CD4-positive, alpha-beta T cell treated with Interleukin-2 at 100 ng/mL for 4 hours (primary cell): ENCODE measurements at regions not wholly inside any gene's neighbourhood (a gene's known extent, or its start where the extent isn't known, plus 50 kb on each side); places are given as distances from the start of the nearest gene placed in this dataset.

Experiments used
- DNase-seq: peaks from one replicate; pipeline ENCODE4 v3.0.0-alpha.2; 2020; ENCODE audit warnings: low spot score

DNA sequence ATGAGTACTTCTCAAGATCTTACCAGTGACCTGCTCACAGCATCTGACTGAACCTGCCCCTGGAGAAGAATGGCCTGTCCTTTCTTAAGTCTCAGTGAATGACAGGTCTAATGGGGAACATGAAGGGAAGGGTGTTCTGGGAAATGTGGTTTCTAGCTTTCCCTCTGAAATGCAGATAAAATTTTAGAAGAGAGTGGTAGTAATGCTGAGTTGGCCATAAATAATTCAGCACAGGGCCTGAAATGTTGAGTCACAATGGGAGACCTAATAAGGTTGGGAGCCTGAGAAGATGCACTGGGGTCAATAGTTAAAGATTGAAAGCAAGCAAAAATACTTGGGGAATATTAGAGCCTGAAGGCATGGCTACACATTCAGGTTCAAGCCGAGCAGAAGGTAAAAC lies 214.9 kb upstream of the ARHGAP24 start:
- no peak for DNase-seq

DNA sequence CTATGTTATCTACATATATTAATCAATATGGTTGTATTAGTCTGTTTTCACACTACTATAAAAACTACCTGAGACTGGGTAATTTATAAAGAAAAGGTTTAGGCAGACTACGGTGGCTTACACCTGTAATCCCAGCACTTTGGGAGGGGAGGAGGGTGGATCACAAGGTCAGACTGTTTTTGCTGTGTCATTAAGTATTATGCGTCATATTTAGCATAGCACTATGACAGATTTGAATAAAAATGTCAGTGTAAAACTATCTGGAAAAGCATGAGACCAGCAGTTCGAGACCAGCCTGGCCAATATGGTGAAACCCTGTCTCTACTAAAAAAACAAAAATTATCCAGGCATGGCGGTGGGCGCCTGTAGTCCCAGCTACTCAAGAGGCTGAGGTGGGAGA lies 209.7 kb upstream of the ARHGAP24 start:
- no peak for DNase-seq

DNA sequence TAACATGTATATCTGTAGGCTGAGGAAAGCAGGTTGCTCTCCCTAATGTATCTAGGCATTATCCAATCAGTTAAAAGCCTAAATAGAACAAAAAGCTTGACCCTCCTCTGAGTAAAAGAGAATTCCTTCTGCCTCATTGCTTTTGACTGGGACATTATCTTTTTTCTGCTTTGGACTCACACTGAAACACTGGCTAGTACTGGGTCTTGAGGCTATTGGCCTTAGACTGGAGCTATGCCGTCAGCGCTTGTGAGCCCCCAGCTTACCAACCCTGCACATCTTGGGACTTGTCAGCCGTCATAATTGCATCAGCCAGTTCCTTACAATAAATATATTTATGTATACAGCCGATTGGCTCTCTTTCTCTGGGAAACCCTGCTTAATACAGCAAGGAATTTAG lies 206.8 kb upstream of the ARHGAP24 start:
- no peak for DNase-seq

DNA sequence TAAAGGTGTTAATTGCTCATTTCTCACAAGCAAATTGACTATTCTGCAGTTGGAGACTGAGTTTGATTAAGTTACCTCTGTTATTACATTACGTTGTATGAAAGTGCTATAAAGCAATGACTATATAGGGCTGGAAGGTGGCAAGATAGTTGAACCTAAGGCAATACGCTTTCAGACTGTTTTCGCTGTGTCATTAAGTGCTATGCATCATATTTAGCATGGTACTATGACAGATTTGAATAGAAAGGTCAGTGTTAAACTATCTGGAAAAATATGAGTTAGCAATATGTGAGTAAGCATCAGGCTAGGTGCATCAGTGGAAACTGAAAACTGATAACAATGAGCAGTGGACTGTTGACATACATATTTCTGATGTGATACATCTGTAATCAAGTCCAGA lies 206.0 kb upstream of the ARHGAP24 start:
- DNase-seq: no peak

DNA sequence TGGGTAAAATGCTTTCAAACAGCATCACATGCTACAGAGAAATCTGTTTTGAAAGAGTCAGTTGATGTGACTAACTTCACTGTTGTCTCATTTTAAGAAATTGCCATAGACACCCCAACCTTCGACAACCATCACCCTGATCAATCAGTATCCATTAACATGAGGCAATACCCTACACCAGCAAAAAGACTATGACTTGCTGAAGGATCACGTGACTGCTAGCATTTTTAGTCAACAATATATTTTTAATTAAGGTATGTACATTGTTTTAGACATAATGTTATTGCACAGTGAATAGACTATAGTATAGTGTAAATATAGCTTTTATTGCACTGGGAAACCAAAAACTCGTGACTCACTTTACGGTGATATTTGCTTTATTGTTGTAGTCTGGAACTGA lies 200.0 kb upstream of the ARHGAP24 start:
- no peak for DNase-seq

DNA sequence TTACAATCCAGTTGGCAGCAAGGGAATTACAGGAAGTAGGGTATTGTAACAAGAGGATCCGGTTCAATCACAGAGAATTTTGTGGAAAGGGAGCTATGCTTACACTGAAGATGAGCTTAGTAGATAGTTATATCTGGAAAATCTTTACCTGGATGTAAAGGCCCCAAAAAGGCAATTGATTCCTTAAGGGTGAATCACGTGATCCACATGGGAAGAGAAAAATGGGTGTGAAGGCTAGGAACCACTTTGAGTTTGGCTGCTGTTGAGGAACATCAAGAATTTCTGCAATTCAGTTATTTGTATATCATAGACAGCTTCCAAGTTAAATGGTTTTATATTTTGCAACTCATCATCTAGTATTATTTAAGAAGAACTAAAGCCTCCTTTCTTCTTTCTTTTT lies 194.0 kb upstream of the ARHGAP24 start:
- no peak for DNase-seq

DNA sequence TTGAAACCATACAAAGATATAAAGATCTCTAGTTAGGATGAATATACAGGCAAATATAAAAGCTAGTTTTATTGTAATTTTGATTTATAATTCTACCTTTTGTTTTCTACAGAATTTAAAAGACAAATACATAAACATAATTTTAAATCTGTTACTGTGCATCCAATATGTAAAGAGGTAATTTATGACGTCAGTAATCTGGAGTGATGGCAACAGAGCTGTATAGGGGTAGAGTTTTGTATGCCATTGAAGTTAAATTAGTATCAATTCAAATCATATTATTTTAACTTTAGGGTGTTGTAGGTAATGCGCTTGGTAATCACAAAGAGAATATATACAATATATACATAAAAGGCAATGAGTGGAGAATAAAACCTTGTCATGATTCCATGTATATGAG lies 183.7 kb upstream of the ARHGAP24 start:
- no peak for DNase-seq

DNA sequence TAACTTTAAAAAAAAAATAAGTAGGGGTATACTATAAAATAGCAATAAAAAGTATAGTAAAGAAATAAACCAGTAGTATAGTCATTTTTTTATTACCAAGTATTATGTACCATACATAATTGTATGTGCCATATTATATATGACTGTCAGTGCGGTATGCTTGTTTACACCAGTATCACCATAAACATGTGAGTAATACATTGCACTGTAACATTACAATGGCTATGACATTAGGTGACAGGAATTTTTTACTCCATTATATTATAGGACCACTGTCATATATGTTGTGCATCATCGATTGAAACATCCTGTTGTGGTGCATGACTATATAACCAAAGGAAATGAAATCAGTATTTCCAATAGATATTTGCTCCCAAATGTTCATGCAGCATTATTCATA lies 176.9 kb upstream of the ARHGAP24 start:
- DNase-seq: no peak

DNA sequence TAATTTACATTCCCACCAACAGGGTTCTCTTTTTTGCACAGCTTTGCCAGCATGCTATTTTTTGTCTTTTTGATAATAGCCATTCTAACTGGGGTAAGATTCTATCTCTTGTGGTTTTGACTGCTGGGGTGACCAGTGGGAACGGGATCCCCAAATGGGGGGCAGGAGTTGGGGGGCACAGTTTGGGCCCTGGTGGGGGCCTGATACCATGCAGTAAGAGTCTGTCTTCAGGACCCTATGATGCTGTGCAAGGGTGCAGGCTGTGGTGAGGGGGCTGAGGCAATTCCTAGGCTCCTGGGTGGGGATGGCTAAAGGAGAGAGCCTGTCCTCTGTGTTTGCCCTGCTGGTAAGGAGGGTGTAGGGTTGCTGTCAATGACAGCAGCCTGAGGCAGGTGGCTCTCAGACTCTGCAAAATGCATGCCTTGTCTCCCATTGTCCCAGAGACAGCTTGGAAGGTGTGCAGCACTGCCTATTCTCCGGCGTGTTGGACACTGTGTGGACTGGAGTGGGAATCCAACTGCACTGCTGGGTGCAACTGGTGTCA lies 172.7 kb upstream of the ARHGAP24 start:
- DNase-seq: no peak

DNA sequence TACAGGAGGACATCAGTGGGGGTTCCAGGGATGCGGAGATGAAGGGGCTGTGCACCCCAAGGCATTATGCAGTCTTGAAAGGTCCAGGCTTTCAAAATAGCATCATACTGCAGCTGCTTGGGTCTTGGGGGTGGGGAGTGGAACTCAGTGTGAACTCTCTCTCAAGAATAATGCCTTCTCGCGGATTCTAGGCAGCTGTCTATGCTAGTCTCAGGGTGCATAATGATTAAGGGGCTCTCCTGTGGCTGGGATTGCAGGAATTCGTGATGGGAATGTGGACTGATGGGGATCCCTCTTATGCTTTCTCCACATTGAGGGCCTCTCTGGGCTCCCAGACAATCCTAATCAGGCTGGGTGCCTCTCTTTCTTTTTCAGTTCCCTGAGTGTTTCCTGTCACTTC lies 172.2 kb upstream of the ARHGAP24 start:
- no peak for DNase-seq

DNA sequence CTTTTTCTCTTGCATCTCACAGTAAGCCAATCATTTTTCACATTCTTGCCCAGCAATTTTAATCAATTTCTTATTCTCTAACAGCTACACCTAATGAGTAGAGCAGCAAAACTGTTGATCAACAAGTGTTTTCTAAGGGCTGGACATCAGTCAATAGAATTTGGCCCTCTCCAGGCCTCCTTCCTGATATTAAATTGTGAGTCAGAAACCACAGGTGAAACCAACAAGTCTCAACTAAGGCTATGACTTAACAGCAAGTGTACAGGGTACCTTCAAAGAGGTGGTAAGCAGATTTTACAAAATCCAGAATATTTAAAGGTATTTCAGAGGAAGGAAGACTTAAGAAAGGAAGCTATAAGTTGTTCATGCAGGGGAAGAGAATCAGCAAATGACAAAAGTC lies 156.5 kb upstream of the ARHGAP24 start:
- no peak for DNase-seq

DNA sequence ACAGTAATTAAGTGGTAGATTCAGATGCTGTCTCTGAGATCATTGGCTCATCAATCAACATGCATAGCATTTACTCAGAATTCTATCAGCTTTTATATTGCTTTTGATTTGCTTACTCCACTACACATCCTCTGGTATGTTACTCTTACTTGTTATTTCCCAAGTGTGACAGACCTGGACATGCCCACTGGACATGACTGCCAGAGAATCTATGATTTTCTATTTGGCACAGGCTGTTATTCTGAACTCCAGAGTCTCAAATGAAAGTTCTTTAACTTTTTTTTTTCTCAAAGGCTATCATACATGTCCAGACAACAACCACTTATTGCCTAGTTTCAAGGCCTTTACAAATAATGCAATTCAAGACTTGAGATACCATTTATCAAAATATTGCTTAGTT lies 116.1 kb upstream of the ARHGAP24 start:
- DNase-seq: no peak

DNA sequence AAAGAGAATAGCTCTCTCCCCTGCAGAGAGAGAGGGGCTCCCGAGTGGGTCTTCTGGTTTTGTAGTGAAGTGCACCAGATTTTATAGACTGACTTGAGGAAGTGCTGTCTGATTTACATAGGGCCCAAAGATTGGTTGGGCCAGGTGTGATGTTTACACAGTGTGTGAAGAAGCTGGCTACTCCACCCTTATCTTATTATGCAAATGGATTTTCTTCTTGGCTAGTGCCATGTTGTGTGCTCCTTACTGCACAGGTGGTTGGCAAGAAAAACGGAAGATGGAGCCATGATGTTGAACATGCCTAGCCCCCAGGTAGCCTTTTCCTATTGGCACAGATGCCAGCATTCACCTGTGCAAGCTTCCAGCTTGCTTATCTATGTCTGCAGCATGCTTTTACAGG lies 112.4 kb upstream of the ARHGAP24 start:
- DNase-seq: no peak

DNA sequence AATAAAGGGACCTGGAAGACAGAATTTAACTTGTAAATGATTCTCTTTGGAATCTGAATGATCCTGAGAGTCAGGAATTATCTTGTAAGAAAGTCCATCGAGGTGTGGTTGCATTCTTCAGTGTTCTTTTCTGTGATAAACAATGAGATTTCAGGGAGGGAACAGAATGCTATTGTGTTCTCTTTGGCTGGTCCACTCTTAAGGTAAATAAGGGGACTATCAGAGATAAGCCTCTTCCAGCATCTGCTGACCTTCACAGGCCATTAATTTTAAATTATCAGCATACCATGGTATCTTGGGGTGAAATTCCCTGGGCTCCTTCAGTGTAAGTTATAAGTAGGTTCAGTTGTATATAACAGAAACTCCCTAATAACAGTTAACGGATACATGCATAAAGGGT lies 107.1 kb upstream of the ARHGAP24 start:
- DNase-seq: no peak

DNA sequence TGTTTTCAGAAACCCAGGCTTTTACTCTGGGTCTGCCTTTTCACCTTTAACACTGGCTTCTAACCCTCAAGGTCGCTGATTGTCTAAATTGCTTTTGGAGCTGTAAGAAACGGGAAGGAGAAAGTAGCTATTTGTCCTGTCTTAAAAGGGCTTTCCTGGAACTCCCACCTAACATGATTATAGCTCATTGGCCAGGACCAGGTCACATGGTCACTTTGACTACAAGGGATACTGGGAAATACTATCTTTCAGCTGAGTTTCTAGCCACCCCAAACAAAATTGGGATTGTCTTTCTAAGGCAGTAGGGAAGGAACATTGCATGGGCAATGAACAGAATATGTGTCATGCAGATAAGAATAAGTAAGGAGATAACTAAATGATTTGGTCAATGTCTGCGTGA lies 106.7 kb upstream of the ARHGAP24 start:
- DNase-seq: no peak

DNA sequence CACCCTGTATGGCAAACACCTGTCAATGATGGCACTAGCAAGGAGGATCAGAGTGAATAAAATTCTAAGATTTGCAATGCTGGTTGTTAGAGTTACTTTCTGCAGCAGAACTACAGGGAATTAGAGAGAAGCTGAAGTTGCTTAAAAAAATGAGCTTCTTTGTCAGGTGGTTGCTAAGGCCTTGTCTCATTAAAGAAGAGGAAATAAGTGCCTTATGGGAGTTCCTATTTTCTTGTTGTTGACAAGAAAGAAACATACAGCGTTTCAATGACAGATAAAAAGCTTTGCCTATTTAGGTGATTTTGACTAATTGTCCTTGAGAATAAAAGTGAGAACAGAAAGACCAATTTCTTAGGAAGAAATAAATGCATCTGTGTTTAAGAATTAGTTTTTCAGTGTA lies 106.0 kb upstream of the ARHGAP24 start:
- no peak for DNase-seq

DNA sequence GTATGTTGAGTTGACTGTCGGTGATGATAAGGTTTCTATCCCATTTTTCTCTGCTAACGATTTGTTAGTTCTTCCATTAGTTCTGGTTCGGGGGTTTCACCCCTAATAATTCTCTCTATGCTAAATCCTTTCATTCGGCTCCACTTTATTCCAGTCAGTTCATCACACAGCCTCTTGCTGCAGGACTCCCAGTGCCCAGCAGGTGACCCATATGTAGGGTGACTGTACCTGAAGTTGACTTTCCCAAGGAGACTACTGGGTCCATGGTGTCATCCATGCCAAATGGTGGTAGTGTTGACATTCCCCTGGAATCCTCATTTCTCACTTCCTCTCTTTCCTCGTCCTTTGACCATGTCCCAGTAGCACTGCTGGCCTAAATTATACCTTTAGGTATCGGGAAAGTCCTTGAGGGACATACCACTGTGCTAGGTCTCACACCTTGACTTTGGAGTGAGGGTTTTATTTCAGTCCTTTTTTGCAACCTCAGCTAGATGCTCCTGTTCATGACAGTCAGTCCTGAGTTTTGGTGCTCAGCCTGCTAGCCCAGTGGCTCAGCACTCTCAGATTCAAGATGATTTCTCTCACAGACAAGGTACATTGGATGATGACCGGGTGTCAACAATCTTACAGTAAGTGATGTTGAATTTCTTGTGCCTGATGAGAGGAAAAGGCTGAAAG lies 105.1 kb upstream of the ARHGAP24 start:
- no peak for DNase-seq

DNA sequence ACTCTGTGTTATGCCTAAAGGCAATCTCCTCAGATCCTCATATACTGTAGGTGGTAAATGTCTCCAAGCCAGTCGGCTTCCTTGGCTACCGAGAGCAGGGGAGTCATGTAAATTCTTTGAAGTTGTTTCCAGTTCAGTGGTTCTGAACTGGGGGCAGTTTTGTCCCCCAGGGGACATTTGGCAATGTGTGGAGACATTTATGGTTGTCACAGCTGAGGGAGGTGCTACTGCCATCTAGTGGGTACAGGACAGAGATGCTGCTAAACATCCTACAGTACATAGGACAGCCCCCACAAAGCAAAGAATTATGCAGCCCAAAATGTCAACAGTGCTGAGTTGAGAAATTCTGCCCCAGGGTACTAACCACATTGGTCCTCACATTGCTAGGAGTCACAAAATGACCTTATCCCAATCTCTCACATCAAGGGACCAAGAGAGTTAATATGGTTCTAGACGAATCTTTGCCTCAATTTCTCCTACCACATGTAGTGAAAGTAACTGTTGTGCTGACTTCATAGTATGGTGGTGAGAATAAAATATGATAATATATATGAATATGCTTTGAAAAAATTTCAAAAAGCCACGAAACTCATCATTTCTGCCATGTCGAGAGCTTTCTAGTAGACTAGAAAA lies 104.4 kb upstream of the ARHGAP24 start:
- no peak for DNase-seq

DNA sequence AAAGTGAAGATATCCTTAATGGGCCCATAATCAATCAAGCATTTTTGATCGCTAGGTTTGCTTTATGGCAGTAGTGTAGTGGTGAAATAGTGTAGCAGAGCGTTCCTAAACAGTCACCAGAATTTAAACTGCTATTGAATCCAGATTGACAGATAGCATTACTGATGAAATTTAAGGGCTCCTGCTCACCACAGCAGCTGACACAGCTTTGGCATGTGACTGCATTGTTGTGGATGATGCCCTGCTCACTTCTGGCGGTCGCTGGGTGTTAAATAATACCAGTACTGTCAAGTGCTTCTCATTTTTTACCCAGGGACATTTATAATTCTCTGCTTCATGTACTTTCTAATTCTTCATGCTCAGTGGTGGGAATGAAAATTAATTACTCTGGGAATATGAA lies 102.0 kb upstream of the ARHGAP24 start:
- no peak for DNase-seq

DNA sequence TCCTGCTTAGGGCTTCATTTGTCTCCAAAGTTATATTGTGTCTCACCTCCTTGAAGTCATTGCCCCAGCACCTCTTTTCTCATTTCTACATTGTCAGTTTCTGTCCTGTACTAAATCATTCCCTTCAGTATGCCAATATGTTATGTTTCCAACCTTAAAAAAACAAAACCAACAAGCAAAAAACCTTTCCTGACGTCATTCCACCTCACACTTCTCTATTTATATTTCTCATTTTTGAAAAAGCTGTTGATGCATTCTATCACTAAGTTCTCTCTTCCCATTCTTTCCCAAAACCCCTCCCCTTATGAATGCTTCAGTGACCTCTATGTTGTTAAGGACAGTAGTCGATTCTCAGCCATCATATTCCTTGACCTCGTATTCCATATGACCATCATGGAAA lies 98.7 kb upstream of the ARHGAP24 start:
- DNase-seq: no peak

DNA sequence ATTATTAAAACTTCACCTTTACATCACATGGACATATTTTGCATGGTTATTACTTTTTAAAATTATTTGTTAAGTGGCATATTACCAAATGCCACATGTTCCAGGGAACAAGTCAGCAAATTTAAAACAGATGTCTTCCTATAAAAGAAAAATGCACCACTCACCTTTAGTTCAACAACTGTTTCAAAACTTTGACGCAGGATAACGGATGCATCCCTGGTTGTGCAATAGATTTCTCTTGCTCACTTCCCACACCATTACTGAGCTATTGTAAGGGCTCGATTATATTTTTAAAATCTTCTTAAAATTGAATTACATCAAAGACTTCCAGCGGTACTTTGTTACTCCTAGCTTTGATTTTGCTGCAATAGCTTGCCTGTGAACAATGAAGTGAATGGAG lies 93.0 kb upstream of the ARHGAP24 start:
- no peak for DNase-seq

DNA sequence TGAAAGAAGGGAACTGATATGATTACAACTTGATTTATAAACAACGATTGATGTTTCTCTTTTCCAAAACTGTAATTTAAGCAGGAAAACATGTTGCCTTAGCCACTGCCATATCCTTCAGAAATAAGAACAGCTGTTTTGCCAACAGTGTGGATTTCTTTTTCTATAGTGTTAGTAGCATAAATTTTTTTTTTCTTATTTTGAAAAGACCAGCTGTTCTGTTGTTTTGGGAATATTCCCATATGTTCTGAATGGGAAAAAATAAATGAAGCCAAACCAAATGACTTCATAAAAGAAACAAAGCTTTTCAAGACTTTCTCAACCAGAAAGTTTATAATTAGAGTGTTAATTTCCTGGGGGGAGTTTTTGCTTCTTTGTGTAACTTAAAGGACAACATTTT lies 83.9 kb upstream of the ARHGAP24 start:
- DNase-seq: no peak

DNA sequence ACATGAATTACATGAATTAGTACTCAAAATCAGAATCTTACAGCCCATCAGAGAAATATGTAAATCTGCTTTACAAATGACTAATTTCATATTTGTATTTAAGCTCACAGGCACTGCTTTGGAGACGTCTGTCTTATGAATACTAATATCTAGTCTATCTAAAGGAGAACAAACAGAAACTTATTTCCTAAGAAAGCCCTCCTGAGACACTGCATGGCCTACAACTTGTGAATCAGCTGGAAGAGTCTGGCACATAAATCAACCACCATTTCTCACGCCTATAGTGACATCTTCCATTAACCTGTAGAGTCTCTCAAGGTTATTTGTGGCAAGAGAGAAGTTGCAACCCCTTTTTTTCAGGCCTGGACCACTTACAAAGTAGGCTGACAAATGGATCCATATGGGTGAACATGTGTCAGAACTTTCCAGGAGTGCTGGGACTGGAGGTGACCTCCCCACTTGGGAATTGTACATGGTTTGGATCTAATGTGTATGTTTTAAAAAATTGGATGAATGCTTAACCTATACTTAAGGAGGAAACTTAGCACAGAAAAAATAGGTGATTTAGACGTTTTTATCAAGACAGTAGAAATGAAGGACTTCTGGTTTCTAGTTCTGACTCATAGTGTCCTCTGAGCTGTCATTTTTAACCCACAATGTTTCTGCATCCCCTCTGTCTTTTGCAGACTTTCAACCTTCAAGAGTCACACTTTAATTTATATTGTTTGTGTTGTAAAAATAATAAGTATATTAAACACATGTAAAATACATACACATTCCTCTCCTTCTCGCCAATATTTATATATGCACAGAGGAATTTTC lies 83.2 kb upstream of the ARHGAP24 start:
- DNase-seq: no peak
